Prostate gland (tissue), 2 donors: ENCODE measurements at regions not wholly inside any gene's neighbourhood (a gene's known extent, or its start where the extent isn't known, plus 50 kb on each side); places are given as distances from the start of the nearest gene placed in this dataset.

Experiments used
- CTCF ChIP-seq, 4 experiments: fragments of 200-600 bp in 2 of 4; fragments of 450-650 bp in 2 of 4; sonication (generic) in 2 of 4; IDR thresholded peaks; 1 replicate in 3 of 4; 2 replicates in 1 of 4; pipeline ENCODE4 v1.5.1; 2016 to 2019; ENCODE audit warnings: antibody characterized with exemption in 4 of 4, mild to moderate bottlenecking in 2 of 4, moderate library complexity in 2 of 4
- POLR2AphosphoS5 ChIP-seq: sonication (generic); formaldehyde crosslinking; IDR thresholded peaks from one replicate; pipeline ENCODE4 v1.6.1; 2017; ENCODE audit warnings: antibody characterized with exemption

GRCh38 chr7:112908086-112908485 lies 117.9 kb upstream of the TMEM168 start:
- TF ChIP-seq CTCF (IDR thresholded peaks at IDR 0.05) (no peak), POLR2AphosphoS5 (no peak)
